C4-2B (cell line): ENCODE measurements at regions not wholly inside any gene's neighbourhood (a gene's known extent, or its start where the extent isn't known, plus 50 kb on each side); places are given as distances from the start of the nearest gene placed in this dataset.

ENCODE experiments used
- CTCF ChIP-seq: fragments of 450-650 bp; conservative IDR thresholded peaks from 2 replicates; pipeline ENCODE4 v1.5.1; 2017; ENCODE audit warnings: mild to moderate bottlenecking
- ZFX ChIP-seq: fragments of 450-650 bp; IDR thresholded peaks from 2 replicates; pipeline ENCODE4 v1.6.1; 2017

GRCh38 chr12:102344691-102345090 lies 135.7 kb downstream of the IGF1 start:
- no peak for TF ChIP-seq CTCF
- TF ChIP-seq ZFX = no peak
